Endodermal cell (in vitro differentiated cells): ENCODE measurements at regions not wholly inside any gene's neighbourhood (a gene's known extent, or its start where the extent isn't known, plus 50 kb on each side); places are given as distances from the start of the nearest gene placed in this dataset.

Source experiments
- DNase-seq: peaks from one replicate; pipeline ENCODE4 v3.0.0-alpha.2; 2017
- H3K27ac ChIP-seq: 2 replicates; pipeline ENCODE4 v1.5.1; 2013; ENCODE audit warnings: mild to moderate bottlenecking, low read depth, low read length, moderate library complexity
- H3K27me3 ChIP-seq: 2 replicates; pipeline ENCODE4 v1.6.1; 2013; ENCODE audit warnings: mild to moderate bottlenecking, low read length, moderate library complexity; ENCODE audit not compliant: insufficient read depth, control insufficient read depth, poor library complexity, severe bottlenecking
- H3K36me3 ChIP-seq: 2 replicates; pipeline ENCODE4 v1.7.0; 2013; ENCODE audit warnings: mild to moderate bottlenecking, low read length, moderate library complexity; ENCODE audit not compliant: control insufficient read depth, insufficient read depth
- H3K4me1 ChIP-seq: one replicate; pipeline ENCODE4 v1.7.0; 2013; ENCODE audit warnings: low read length; ENCODE audit not compliant: control insufficient read depth, insufficient read depth
- H3K4me3 ChIP-seq: 2 replicates; pipeline ENCODE4 v1.5.1; 2013; ENCODE audit warnings: mild to moderate bottlenecking, low read length, moderate library complexity
- H3K9ac ChIP-seq: 2 replicates; pipeline ENCODE4 v1.6.1; 2013; ENCODE audit warnings: mild to moderate bottlenecking, low read length, moderate library complexity; ENCODE audit not compliant: poor library complexity, severe bottlenecking; ENCODE audit errors: extremely low read depth
- H3K9me3 ChIP-seq: 2 replicates; pipeline ENCODE4 v1.6.1; 2013; ENCODE audit warnings: mild to moderate bottlenecking, low read length, moderate library complexity; ENCODE audit not compliant: control insufficient read depth
- H3K27ac Mint-ChIP-seq: 2 replicates; pipeline ENCODE4 v1.8.0; 2020; ENCODE audit warnings: mixed read lengths
- H3K27me3 Mint-ChIP-seq: 2 replicates; pipeline ENCODE4 v1.8.0; 2021; ENCODE audit warnings: mild to moderate bottlenecking, mixed read lengths; ENCODE audit not compliant: insufficient read depth
- H3K36me3 Mint-ChIP-seq: 2 replicates; pipeline ENCODE4 v1.8.0; 2020; ENCODE audit warnings: low read depth, mixed read lengths
- H3K4me1 Mint-ChIP-seq: 2 replicates; pipeline ENCODE4 v1.8.0; 2020; ENCODE audit warnings: mixed read lengths
- H3K4me3 Mint-ChIP-seq: 2 replicates; pipeline ENCODE4 v1.8.0; 2020; ENCODE audit warnings: mild to moderate bottlenecking, moderate library complexity, mixed read lengths
- H3K9me3 Mint-ChIP-seq: 2 replicates; pipeline ENCODE4 v1.8.0; 2020; ENCODE audit warnings: mild to moderate bottlenecking, mixed read lengths
- CTCF ChIP-seq: fragments of 200-600 bp; sonication (generic); conservative IDR thresholded peaks from 2 replicates; pipeline ENCODE4 v1.5.0; 2021; ENCODE audit warnings: antibody characterized with exemption, mild to moderate bottlenecking
- WGBS, 2 experiments: methylation state at CpG; one replicate each; pipeline versions ENCODE4 v1.1.5 to v1.1.7; 2013; ENCODE audit warnings: missing lambda C conversion rate in 2 of 2, mixed read lengths in 1 of 2; ENCODE audit not compliant: insufficient coverage in 1 of 2, insufficient read length in 1 of 2; 5-methylcytosine and 5-hydroxymethylcytosine counted together

GRCh38 chr12:102631274-102631673 is 150.9 kb upstream of the IGF1 start:
- no peak overlapping the region for H3K4me3 Mint-ChIP-seq

GRCh38 chr12:102629262-102629888 is 149.0 kb upstream of the IGF1 start:
- Histone ChIP-seq H3K4me1 (no peaks in the 10 kb centered on the region), H3K9me3 (peaks cover 10% of the 10 kb centered on the region), H3K27ac (no peak overlapping the region), H3K27me3 (no peaks in the 10 kb centered on the region), H3K9ac (no peak overlapping the region), H3K4me3 (no peak overlapping the region), H3K36me3 (no peaks in the 10 kb centered on the region)
- no peak for DNase-seq
- TF ChIP-seq CTCF: no peak
- no peak overlapping the region for H3K4me3 Mint-ChIP-seq
- no peaks in the 10 kb centered on the region for H3K36me3 Mint-ChIP-seq
- 80 to 90% methylated on average over 1 of the region's 1 CpG for WGBS, 2 experiments
- no peaks in the 10 kb centered on the region for H3K4me1 Mint-ChIP-seq
- no peak overlapping the region for H3K27ac Mint-ChIP-seq
- H3K27me3 Mint-ChIP-seq: no peaks in the 10 kb centered on the region
- H3K9me3 Mint-ChIP-seq: peaks cover 16% of the 10 kb centered on the region

More at GRCh38 chr12:102631274-102631673, 150.9 kb upstream of the IGF1 start:
- no peaks in the 10 kb centered on the region for H3K27me3 ChIP-seq
- Mint-ChIP-seq H3K27me3 (no peaks in the 10 kb centered on the region), H3K36me3 (no peaks in the 10 kb centered on the region), H3K9me3 (peaks cover 14% of the 10 kb centered on the region), H3K27ac (no peak overlapping the region), H3K4me1 (no peaks in the 10 kb centered on the region)
- TF ChIP-seq CTCF: no peak
- H3K9ac ChIP-seq: no peak overlapping the region
- H3K4me3 ChIP-seq: no peak overlapping the region
- WGBS, 2 experiments: 84 to 100% methylated on average over 1 to 2 of the region's 2 CpGs
- no peak overlapping the region for H3K27ac ChIP-seq
- peaks cover 10% of the 10 kb centered on the region for H3K9me3 ChIP-seq
- H3K4me1 ChIP-seq: no peaks in the 10 kb centered on the region
- no peaks in the 10 kb centered on the region for H3K36me3 ChIP-seq
- DNase-seq: no peak

GRCh38 chr12:102625819-102626218 is 145.5 kb upstream of the IGF1 start:
- Mint-ChIP-seq H3K27me3 (no peaks in the 10 kb centered on the region), H3K9me3 (peaks cover 16% of the 10 kb centered on the region), H3K4me1 (no peaks in the 10 kb centered on the region), H3K36me3 (no peaks in the 10 kb centered on the region), H3K4me3 (no peak overlapping the region), H3K27ac (no peak overlapping the region)
- Histone ChIP-seq H3K9ac (no peak overlapping the region), H3K27ac (no peak overlapping the region), H3K4me3 (no peak overlapping the region), H3K36me3 (no peaks in the 10 kb centered on the region), H3K9me3 (peaks cover 10% of the 10 kb centered on the region), H3K27me3 (no peaks in the 10 kb centered on the region), H3K4me1 (no peaks in the 10 kb centered on the region)
- no peak for TF ChIP-seq CTCF
- no peak for DNase-seq
- WGBS, 2 experiments: 88% methylated on average over 1 of the region's 1 CpG
